ENCODE measurements at regions not wholly inside any gene's neighbourhood (a gene's known extent, or its start where the extent isn't known, plus 50 kb on each side); places are given as distances from the start of the nearest gene placed in this dataset.

- CTCF ChIA-PET = no interaction called here
- no peak for ATAC-seq
- H3K36me3 ChIP-seq (ENCODE audit: control insufficient read depth, insufficient read depth, low read length) = no peaks in the 10 kb centered on the region
- intact Hi-C loops (cut with micrococcal nuclease; ENCODE audit: unreplicated experiment) = no loop called here
- H3K4me3 ChIP-seq (ENCODE audit: low read depth in 2 of 2, low read length in 2 of 2) = no peak overlapping the region
- no TSS peak for BruUV-seq (replicated peaks)
- no peaks in the 10 kb centered on the region for H3K4me1 ChIP-seq (ENCODE audit: control insufficient read depth, insufficient read depth, low read length)
- H3K9me3 ChIP-seq (ENCODE audit: control insufficient read depth, insufficient read depth, low read depth, low read length) = no peaks in the 10 kb centered on the region
- H3K27me3 ChIP-seq (ENCODE audit: control insufficient read depth, insufficient read depth, low read length) = no peaks in the 10 kb centered on the region
- in situ Hi-C loops (cut with HindIII; ENCODE audit: low pct_unique_long_range_greater_than_20kb, low sequenced_read_pairs) = no loop called here
- no peak overlapping the region for H3K27ac ChIP-seq (ENCODE audit: low read length)
- TF ChIP-seq CTCF (IDR thresholded peaks at IDR 0.05) (no peak), SIN3A (IDR thresholded peaks at IDR 0.05; ENCODE audit: borderline replicate concordance, insufficient read depth, low read depth, low read length) (no peak), TCF7L2 (IDR thresholded peaks at IDR 0.05; ENCODE audit: low read depth, low read length) (no peak), POLR2AphosphoS5 (IDR thresholded peaks at IDR 0.05; ENCODE audit: low read depth, low read length) (no peak), REST (IDR thresholded peaks at IDR 0.05; ENCODE audit: insufficient read depth in 1 of 2, low read depth in 2 of 2, low read length in 1 of 2) (no peak)
- POLR2A ChIA-PET = no interaction called here
- no peak for DNase-seq (ENCODE audit: low read depth, low spot score)
Observed at GRCh38 chr15:73813589-73813988, 59.8 kb upstream of the TBC1D21 start.

GRCh38 chr15:73818308-73818985 is 54.9 kb upstream of the TBC1D21 start:
- intact Hi-C loops (cut with micrococcal nuclease; ENCODE audit: unreplicated experiment) = no loop called here
- H3K4me1 ChIP-seq (ENCODE audit: control insufficient read depth, insufficient read depth, low read length) = no peaks in the 10 kb centered on the region
- POLR2A ChIA-PET = no interaction called here
- CTCF ChIA-PET = no interaction called here
- no peak overlapping the region for H3K4me3 ChIP-seq (ENCODE audit: low read depth in 2 of 2, low read length in 2 of 2)
- ATAC-seq (no peak; the same call in 1 of the 2 replicates), DNase-seq (ENCODE audit: low read depth, low spot score) (no peak)
- peaks cover 3% of the 10 kb centered on the region; the same call in 1 of the 2 replicates for H3K27me3 ChIP-seq (ENCODE audit: control insufficient read depth, insufficient read depth, low read length)
- H3K9me3 ChIP-seq (ENCODE audit: control insufficient read depth, insufficient read depth, low read depth, low read length) = no peaks in the 10 kb centered on the region
- BruUV-seq (replicated peaks) = no TSS peak
- TF ChIP-seq TCF7L2 (IDR thresholded peaks at IDR 0.05; ENCODE audit: low read depth, low read length) (no peak), CTCF (IDR thresholded peaks at IDR 0.05) (no peak), SIN3A (IDR thresholded peaks at IDR 0.05; ENCODE audit: borderline replicate concordance, insufficient read depth, low read depth, low read length) (no peak), REST (IDR thresholded peaks at IDR 0.05; ENCODE audit: insufficient read depth in 1 of 2, low read depth in 2 of 2, low read length in 1 of 2) (no peak), POLR2AphosphoS5 (IDR thresholded peaks at IDR 0.05; ENCODE audit: low read depth, low read length) (no peak)
- H3K36me3 ChIP-seq (ENCODE audit: control insufficient read depth, insufficient read depth, low read length) = no peaks in the 10 kb centered on the region
- no peak overlapping the region for H3K27ac ChIP-seq (ENCODE audit: low read length)
- in situ Hi-C loops (cut with HindIII; ENCODE audit: low pct_unique_long_range_greater_than_20kb, low sequenced_read_pairs) = no loop called here

Measured in Panc1 (cell line).